ENCODE measurements at regions not wholly inside any gene's neighbourhood (a gene's known extent, or its start where the extent isn't known, plus 50 kb on each side); places are given as distances from the start of the nearest gene placed in this dataset.
"Not testable (repeated sequence)": the region's sequence is repeated elsewhere in the genome, so short reads cannot be mapped to it uniquely, and the experiment has no call there.

- ChIA-PET CTCF (no interaction called here), POLR2A (no interaction called here)
- DNase-seq (no peak), ATAC-seq (no peak)
- H3K4me3 Mint-ChIP-seq = no peak overlapping the region
- no peaks in the 10 kb centered on the region for H3K27me3 Mint-ChIP-seq (ENCODE audit: low read depth)
- H3K9me3 Mint-ChIP-seq (ENCODE audit: insufficient read depth) = peaks cover 3% of the 10 kb centered on the region
- no peaks in the 10 kb centered on the region for H3K4me1 Mint-ChIP-seq (ENCODE audit: low read depth)
- no peaks in the 10 kb centered on the region for H3K36me3 Mint-ChIP-seq (ENCODE audit: low read depth)
- H3K27ac Mint-ChIP-seq = no peak overlapping the region
Observed at GRCh38 chr6:120775698-120776097, 558.6 kb downstream of the TBC1D32 start.

- POLR2A ChIA-PET = no interaction called here
- no peaks in the 10 kb centered on the region for H3K27me3 Mint-ChIP-seq (ENCODE audit: low read depth)
- CTCF ChIA-PET = no interaction called here
- DNase-seq (no peak), ATAC-seq (no peak)
- H3K36me3 Mint-ChIP-seq (ENCODE audit: low read depth) = no peaks in the 10 kb centered on the region
- no peak overlapping the region for H3K4me3 Mint-ChIP-seq
- no peak overlapping the region for H3K27ac Mint-ChIP-seq
- H3K4me1 Mint-ChIP-seq (ENCODE audit: low read depth) = no peaks in the 10 kb centered on the region
- peaks cover 3% of the 10 kb centered on the region for H3K9me3 Mint-ChIP-seq (ENCODE audit: insufficient read depth)
Observed at GRCh38 chr6:120774275-120774674, 560.0 kb downstream of the TBC1D32 start.

GRCh38 chr6:120771019-120771418, 563.3 kb downstream of the TBC1D32 start:
- POLR2A ChIA-PET = no interaction called here
- CTCF ChIA-PET = no interaction called here
- H3K4me3 Mint-ChIP-seq = no peak overlapping the region
- DNase-seq (no peak), ATAC-seq (no peak)
- H3K36me3 Mint-ChIP-seq (ENCODE audit: low read depth) = no peaks in the 10 kb centered on the region
- no peak overlapping the region for H3K27ac Mint-ChIP-seq
- H3K9me3 Mint-ChIP-seq (ENCODE audit: insufficient read depth) = no peaks in the 10 kb centered on the region
- H3K4me1 Mint-ChIP-seq (ENCODE audit: low read depth) = no peaks in the 10 kb centered on the region
- no peaks in the 10 kb centered on the region for H3K27me3 Mint-ChIP-seq (ENCODE audit: low read depth)

GRCh38 chr6:120764312-120764711, 570.0 kb downstream of the TBC1D32 start:
- ChIA-PET POLR2A (no interaction called here), CTCF (interaction anchor here (0.7 kb wide), 1 partner anchor 1455 kb away, joined by 3 read pairs; no protein-coding TSS in a partner anchor)
- H3K27ac Mint-ChIP-seq = no peak overlapping the region
- H3K4me1 Mint-ChIP-seq (ENCODE audit: low read depth) = no peaks in the 10 kb centered on the region
- no peak overlapping the region for H3K4me3 Mint-ChIP-seq
- H3K36me3 Mint-ChIP-seq (ENCODE audit: low read depth) = no peaks in the 10 kb centered on the region
- no peaks in the 10 kb centered on the region for H3K27me3 Mint-ChIP-seq (ENCODE audit: low read depth)
- no peaks in the 10 kb centered on the region for H3K9me3 Mint-ChIP-seq (ENCODE audit: insufficient read depth)
- no peak for ATAC-seq
- DNase-seq = no peak

GRCh38 chr6:120759570-120759969, 574.7 kb downstream of the TBC1D32 start:
- no peak overlapping the region for H3K27ac Mint-ChIP-seq
- CTCF ChIA-PET = no interaction called here
- POLR2A ChIA-PET = no interaction called here
- no peaks in the 10 kb centered on the region for H3K36me3 Mint-ChIP-seq (ENCODE audit: low read depth)
- no peaks in the 10 kb centered on the region for H3K27me3 Mint-ChIP-seq (ENCODE audit: low read depth)
- DNase-seq (no peak), ATAC-seq (no peak)
- H3K4me3 Mint-ChIP-seq = no peak overlapping the region
- H3K9me3 Mint-ChIP-seq (ENCODE audit: insufficient read depth) = no peaks in the 10 kb centered on the region
- no peaks in the 10 kb centered on the region for H3K4me1 Mint-ChIP-seq (ENCODE audit: low read depth)

GRCh38 chr6:120748574-120748973, 585.7 kb downstream of the TBC1D32 start:
- not testable (repeated sequence) for H3K36me3 Mint-ChIP-seq (ENCODE audit: low read depth); DNase-seq; ATAC-seq

GRCh38 chr6:120736740-120737139, 597.5 kb downstream of the TBC1D32 start:
- ATAC-seq (no peak), DNase-seq (no peak)
- H3K27me3 Mint-ChIP-seq (ENCODE audit: low read depth) = no peaks in the 10 kb centered on the region
- H3K4me3 Mint-ChIP-seq = no peak overlapping the region
- no peaks in the 10 kb centered on the region for H3K4me1 Mint-ChIP-seq (ENCODE audit: low read depth)
- ChIA-PET CTCF (no interaction called here), POLR2A (no interaction called here)
- H3K9me3 Mint-ChIP-seq (ENCODE audit: insufficient read depth) = no peaks in the 10 kb centered on the region
- no peaks in the 10 kb centered on the region for H3K36me3 Mint-ChIP-seq (ENCODE audit: low read depth)
- no peak overlapping the region for H3K27ac Mint-ChIP-seq

More at GRCh38 chr6:120748574-120748973, 585.7 kb downstream of the TBC1D32 start:
- H3K4me1 Mint-ChIP-seq (ENCODE audit: low read depth); H3K4me3 Mint-ChIP-seq; POLR2A ChIA-PET; H3K27ac Mint-ChIP-seq; H3K27me3 Mint-ChIP-seq (ENCODE audit: low read depth); H3K9me3 Mint-ChIP-seq (ENCODE audit: insufficient read depth); CTCF ChIA-PET: not testable (repeated sequence)

- H3K4me3 Mint-ChIP-seq = no peak overlapping the region
- ATAC-seq (no peak), DNase-seq (no peak)
- no peaks in the 10 kb centered on the region for H3K4me1 Mint-ChIP-seq (ENCODE audit: low read depth)
- no peaks in the 10 kb centered on the region for H3K36me3 Mint-ChIP-seq (ENCODE audit: low read depth)
- POLR2A ChIA-PET = no interaction called here
- H3K27me3 Mint-ChIP-seq (ENCODE audit: low read depth) = no peaks in the 10 kb centered on the region
- CTCF ChIA-PET = no interaction called here
- H3K27ac Mint-ChIP-seq = no peak overlapping the region
- no peaks in the 10 kb centered on the region for H3K9me3 Mint-ChIP-seq (ENCODE audit: insufficient read depth)
Observed at GRCh38 chr6:120735641-120736040, 598.6 kb downstream of the TBC1D32 start.

GRCh38 chr6:120711255-120711654, 623.0 kb downstream of the TBC1D32 start:
- Mint-ChIP-seq H3K27me3 (ENCODE audit: low read depth) (no peaks in the 10 kb centered on the region), H3K4me1 (ENCODE audit: low read depth) (no peaks in the 10 kb centered on the region), H3K9me3 (ENCODE audit: insufficient read depth) (peaks cover 21% of the 10 kb centered on the region), H3K36me3 (ENCODE audit: low read depth) (no peaks in the 10 kb centered on the region), H3K4me3 (no peak overlapping the region), H3K27ac (no peak overlapping the region)
- no peak for DNase-seq
- ChIA-PET CTCF (no interaction called here), POLR2A (no interaction called here)
- ATAC-seq = no peak

GRCh38 chr6:120700001-120700400, 634.3 kb downstream of the TBC1D32 start:
- H3K9me3 Mint-ChIP-seq (ENCODE audit: insufficient read depth) = peaks cover 3% of the 10 kb centered on the region
- CTCF ChIA-PET = no interaction called here
- no peak overlapping the region for H3K4me3 Mint-ChIP-seq
- POLR2A ChIA-PET = no interaction called here
- no peaks in the 10 kb centered on the region for H3K27me3 Mint-ChIP-seq (ENCODE audit: low read depth)
- no peak overlapping the region for H3K27ac Mint-ChIP-seq
- ATAC-seq = no peak
- DNase-seq = no peak
- no peaks in the 10 kb centered on the region for H3K36me3 Mint-ChIP-seq (ENCODE audit: low read depth)
- no peaks in the 10 kb centered on the region for H3K4me1 Mint-ChIP-seq (ENCODE audit: low read depth)

- ChIA-PET CTCF (no interaction called here), POLR2A (no interaction called here)
- ATAC-seq (no peak), DNase-seq (no peak)
- peaks cover 12% of the 10 kb centered on the region for H3K9me3 Mint-ChIP-seq (ENCODE audit: insufficient read depth)
- no peak overlapping the region for H3K27ac Mint-ChIP-seq
- no peaks in the 10 kb centered on the region for H3K36me3 Mint-ChIP-seq (ENCODE audit: low read depth)
- H3K4me1 Mint-ChIP-seq (ENCODE audit: low read depth) = no peaks in the 10 kb centered on the region
- no peak overlapping the region for H3K4me3 Mint-ChIP-seq
- H3K27me3 Mint-ChIP-seq (ENCODE audit: low read depth) = no peaks in the 10 kb centered on the region
Observed at GRCh38 chr6:120686492-120686891, 647.8 kb downstream of the TBC1D32 start.

- POLR2A ChIA-PET = no interaction called here
- CTCF ChIA-PET = no interaction called here
- Mint-ChIP-seq H3K4me3 (no peak overlapping the region), H3K4me1 (ENCODE audit: low read depth) (no peaks in the 10 kb centered on the region), H3K27ac (no peak overlapping the region), H3K36me3 (ENCODE audit: low read depth) (no peaks in the 10 kb centered on the region), H3K9me3 (ENCODE audit: insufficient read depth) (peaks cover 14% of the 10 kb centered on the region), H3K27me3 (ENCODE audit: low read depth) (no peaks in the 10 kb centered on the region)
- no peak for DNase-seq
- no peak for ATAC-seq
Observed at GRCh38 chr6:120682145-120682544, 652.1 kb downstream of the TBC1D32 start.

GRCh38 chr6:120681204-120681603, 653.1 kb downstream of the TBC1D32 start:
- DNase-seq = no peak
- H3K36me3 Mint-ChIP-seq (ENCODE audit: low read depth) = no peaks in the 10 kb centered on the region
- no peaks in the 10 kb centered on the region for H3K27me3 Mint-ChIP-seq (ENCODE audit: low read depth)
- CTCF ChIA-PET = no interaction called here
- H3K9me3 Mint-ChIP-seq (ENCODE audit: insufficient read depth) = peaks cover 14% of the 10 kb centered on the region
- POLR2A ChIA-PET = no interaction called here
- H3K27ac Mint-ChIP-seq = no peak overlapping the region
- H3K4me1 Mint-ChIP-seq (ENCODE audit: low read depth) = no peaks in the 10 kb centered on the region
- no peak overlapping the region for H3K4me3 Mint-ChIP-seq
- ATAC-seq = no peak
